ENCODE measurements at regions not wholly inside any gene's neighbourhood (a gene's known extent, or its start where the extent isn't known, plus 50 kb on each side); places are given as distances from the start of the nearest gene placed in this dataset.
"Not testable (repeated sequence)": the region's sequence is repeated elsewhere in the genome, so short reads cannot be mapped to it uniquely, and the experiment has no call there.

DNA sequence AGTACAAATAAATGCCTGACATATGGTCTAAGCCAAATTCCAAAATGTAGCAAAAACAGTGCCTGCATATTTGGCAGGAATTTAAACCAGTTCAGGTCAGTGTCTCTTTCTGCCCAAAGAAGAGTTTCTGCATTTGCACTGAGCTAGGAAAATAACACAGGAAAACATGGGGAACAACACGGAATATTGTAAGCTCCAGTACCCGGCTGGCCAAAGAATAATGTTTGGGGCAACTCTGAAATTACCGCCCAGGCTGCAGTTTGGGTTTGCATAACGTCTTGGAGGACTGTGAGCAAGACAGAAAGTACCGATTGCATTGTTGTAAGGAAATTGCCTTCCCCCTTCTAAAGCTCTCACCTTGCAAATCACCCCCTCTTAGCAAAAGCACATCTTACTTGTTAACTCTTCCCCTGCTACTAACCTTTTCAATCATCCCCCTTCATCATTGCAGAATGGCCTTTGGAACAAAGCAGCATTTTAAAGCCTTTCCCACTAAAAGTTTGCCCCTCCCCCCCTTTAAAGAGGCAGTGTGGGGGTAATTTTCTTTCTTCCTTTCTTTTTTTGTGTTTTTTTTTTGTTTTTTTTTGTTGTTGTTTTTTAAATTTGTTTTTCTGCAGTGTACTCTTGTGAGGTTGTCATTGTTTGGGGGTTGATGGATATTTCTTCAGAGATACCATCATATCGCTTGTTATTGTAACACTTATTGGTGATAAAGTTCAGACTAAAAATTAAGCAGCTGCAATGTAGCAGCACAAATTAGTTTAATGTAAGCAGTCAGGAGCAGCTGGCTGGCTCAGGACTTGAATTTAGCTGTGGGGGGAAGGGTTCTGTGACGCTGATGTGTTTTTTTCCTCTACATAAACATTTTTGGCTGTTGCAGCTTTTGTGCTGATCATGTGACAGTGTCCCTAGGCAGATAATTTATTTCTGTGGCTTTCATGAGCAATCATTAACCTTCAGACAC, 100.0 kb upstream of the CITED2 start:
- DNase-seq (ENCODE audit: low read depth): peak; percentile 29

DNA sequence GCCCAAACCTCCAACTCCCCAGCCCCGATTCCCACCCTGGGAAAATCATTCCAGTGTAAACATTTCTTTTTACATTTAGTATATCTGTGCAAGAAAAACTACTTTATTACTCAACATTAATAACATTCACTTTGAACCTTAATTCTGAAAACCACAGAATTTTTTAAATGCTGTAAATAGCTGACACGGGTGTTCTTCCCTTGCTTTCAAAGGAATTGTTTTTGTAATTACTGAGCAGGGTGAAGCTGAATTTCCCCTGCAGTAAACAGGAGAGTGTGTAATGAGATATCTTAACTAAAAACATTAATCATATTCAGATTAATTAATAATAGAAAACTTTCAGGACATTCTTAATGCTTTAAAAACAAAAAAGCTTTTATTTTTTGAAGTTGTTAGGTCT, 99.3 kb upstream of the CITED2 start:
- DNase-seq (ENCODE audit: low read depth): peak; percentile 24

DNA sequence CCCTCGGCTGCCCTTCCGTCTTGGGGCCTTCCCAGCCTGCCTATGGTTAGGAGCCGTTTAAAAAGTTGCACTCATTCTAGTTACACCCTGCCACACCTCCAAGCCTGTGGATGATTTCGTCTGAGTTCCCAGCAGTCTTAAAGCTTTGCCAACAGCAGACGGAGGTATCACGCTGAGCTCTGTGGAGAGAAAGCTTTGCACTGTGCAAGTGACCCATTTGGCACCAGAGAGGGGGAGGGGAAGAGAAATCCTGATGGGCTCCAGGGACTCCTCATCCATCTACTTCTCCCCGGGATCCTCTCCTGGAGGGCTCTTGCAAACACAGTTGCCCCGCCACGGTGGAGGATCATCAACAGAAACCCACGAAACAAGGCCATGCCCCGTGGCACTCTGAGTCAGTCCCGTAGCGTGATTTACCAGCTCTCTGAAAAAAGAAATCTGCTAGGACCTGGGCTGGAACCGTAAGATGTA, 98.8 kb upstream of the CITED2 start:
- peak; percentile 39 for DNase-seq (ENCODE audit: low read depth)

DNA sequence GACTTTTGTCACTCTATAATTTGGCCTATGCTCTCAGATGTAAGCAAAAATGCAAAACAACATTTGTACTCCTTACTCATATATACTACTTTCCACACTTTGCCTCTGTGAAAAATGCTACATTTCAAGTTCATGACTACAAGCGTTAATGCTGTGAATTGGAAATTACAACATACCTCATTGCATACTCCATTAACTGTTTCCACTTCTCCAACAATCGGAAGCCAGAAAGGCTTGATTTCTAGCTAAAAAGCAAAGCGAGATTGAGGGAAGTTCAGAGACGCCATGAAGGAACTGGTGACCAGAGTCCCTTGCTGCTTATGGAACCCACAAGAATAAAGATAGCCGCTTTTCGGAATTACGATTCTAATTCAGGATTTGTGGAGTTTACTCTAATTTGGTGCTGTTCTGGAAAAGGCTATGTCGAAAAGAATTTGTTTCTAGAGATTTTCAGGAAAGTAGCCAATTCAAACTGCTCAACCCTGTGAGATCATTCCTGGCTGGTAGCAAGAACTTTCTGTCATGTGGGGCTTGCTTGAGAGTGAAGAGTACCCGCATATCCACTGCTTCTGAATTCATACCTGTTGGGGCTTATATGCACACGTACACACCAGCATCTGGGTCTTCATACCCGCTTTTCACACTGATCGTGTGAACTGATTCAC, 98.0 kb upstream of the CITED2 start:
- peak; percentile 46 for DNase-seq (ENCODE audit: low read depth)

DNA sequence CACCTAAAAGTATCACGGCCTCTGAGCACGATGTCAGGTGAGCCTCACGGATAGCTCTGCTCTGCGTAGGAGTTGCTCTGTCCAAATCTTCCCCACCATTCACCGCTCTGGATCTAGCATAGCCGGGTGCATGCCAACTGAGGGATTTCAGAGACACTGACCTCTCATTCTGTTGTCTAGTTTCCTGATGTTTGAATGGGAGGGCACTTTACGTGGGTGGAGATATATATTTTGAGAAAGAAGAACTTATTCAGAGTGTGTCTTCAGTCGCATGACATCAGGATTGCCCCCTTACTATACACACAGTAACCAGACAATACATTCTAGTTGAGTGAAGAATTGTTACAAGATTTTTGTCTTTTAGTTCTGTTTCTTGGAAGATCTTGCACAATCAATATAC, 96.5 kb upstream of the CITED2 start:
- DNase-seq (ENCODE audit: low read depth): no peak

DNA sequence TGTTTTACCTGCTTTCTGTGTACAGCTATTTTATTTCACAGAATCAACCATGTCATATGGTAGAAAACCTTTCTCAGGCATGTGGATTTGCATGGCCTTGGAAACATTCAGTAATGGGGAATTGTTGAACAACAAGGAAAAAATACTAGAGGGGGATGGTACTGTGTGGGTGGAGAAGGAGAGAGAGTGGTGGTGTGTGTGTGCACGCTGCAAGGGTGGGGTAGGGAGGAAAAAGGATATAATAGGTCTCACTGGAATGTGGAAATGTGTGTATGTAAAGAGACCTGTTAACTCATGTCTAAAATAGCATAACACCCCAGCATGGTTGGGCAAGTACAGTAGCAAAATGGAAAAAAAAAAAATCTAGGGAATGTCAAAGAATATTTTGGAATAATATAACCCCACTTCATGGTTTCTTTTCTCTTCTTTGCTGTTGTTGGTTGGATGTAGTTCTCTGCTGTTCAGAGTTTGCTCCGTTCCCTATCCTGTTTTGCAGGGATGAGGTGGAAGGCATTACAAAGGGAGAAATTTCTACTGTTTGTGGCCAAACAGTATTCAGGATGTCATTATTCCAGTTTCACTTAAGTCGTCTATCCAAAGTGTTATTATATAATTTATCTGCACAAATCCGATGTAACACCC, 93.9 kb upstream of the CITED2 start:
- DNase-seq (ENCODE audit: low read depth): no peak

DNA sequence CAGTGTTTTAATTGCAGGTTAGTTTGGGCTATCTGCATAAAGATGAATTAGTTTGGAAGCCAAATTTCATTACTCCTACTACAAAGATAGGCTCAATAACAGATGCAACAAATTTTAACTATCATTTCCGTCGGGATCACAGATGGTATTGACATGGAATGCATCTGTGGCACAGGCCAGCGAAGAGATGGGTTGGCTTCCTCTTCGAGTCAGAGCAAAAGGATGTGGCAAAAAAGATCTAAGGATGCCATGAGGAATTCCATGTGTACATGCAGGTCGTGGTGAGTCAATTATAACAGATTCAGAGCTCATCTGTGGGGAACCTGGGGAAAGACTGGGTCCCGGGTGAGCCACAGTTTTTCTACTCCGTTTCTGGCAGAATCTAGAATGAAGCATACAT, 83.0 kb upstream of the CITED2 start:
- no peak for DNase-seq (ENCODE audit: low read depth)

DNA sequence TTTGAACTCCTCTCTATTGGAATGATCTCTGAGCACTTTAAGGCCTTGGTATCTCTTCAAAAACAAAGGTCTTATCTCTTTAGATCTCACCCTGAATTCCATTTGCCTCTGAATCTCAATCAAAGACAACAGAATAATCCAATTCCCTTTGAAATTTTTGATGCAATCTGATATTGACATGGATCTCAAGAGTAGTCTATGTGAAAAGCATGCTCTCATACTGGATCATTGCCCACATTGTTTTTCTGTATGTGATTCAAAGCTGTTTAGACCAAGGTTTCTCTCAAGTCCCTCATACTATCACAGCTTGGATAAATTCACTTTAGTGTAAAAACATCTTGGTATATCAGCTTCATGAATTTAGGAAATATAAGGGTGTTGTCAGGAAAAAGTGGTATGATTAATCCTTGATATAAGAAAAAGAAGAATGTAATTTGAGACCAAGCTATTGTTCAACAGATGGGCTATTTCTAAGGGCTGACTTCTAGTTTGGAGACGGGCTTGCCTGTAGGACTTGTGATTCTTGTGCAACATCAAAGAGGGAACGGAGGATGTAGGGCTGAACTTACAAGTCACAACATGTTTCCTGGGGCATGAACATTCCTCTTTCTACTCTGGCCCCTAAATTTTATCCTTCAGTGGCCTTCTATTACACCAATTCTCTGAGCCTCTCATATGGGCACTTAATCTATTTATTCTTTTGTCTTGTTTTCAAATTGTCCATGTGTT, 77.9 kb upstream of the CITED2 start:
- peak; percentile 93 for DNase-seq (ENCODE audit: low read depth)

DNA sequence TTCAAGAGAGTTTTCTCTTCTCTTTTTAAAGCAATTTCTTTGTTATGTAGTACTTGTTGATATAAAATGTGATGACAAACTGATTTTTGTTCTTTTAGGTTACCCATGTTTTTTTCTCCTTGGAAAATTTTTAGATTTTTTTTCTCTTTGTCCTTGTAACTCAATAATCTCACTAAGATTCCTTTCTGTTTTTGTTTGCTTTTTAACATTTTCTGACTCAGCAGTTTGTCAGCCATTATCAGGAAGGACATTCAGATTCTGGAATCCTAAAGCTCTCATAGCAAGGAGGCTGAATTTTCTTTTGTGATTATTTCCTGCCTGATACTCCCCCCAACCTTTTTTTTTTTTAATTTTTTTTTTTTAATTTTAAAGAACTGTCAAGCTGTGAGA, 75.2 kb upstream of the CITED2 start:
- DNase-seq (ENCODE audit: low read depth): peak; percentile 66

DNA sequence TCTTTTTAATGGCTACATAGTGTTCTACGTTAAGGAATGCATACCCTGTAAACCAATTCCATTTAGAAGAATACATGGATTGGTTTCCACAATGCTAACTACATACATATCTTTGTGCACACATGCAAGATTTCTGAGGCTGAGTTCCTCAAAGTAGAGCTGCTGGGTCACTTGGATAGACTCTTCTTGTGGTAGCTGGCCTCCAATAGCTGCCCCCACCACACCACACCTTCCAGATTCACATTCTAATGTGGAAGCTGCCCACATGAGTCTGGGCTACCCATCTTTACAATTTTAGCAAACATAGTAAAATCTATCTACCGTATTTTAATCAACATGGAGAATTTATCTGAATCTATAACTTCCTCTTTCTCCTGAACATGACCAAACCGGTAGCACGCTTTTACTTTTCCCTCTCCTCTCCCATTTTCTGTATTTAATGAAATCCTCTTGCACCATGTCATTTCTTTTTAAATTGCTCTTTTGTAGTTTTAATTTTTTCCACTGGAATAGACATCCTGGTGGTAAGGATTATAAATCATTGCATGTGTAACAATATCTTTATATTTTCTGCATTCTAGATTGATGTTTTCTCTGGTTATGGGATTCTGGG, 74.7 kb upstream of the CITED2 start:
- DNase-seq (ENCODE audit: low read depth): no peak

DNA sequence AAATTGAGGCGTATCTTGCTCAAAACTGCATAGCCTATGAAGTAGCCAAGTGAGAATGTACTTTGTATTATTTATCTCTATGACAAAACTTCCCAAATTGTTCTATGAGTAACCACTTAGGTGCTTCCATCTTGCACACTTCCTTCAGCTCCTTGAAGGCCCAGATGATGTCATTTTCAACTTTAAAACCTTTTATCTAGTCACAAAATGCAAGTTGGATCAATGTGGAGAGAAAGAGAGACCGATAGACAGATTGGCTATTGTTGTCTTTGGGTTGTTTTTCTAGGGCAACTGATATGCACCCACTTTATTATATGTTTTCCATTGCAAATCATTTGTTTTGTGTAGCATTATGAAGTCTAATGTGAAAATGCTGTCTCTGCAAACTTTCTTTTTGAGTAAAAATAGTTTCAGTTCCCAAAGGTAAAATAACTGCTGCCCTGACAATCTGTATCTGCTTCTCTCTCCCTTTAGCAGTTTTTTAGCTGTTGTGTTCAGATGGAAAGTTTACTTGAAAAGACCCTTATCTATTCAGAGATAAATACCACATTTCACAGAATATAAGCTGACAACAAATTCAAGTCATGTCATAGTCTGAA, 73.7 kb upstream of the CITED2 start:
- DNase-seq (ENCODE audit: low read depth): peak; percentile 53

DNA sequence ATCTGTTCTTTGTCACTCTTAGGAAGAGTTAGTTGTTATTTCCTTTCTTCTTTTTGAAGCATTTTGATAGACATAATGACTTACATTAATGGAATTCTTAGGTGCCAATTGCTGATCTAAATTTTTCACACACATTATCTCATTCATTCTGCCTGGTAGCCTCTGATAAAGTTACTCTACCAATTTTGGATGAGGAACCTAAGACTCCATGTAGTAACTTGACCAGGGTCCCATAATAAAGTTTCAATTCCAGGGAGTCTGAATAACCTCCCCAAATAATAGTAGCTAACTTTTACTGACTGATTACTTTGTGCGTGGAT, 73.2 kb upstream of the CITED2 start:
- no peak for DNase-seq (ENCODE audit: low read depth)

DNA sequence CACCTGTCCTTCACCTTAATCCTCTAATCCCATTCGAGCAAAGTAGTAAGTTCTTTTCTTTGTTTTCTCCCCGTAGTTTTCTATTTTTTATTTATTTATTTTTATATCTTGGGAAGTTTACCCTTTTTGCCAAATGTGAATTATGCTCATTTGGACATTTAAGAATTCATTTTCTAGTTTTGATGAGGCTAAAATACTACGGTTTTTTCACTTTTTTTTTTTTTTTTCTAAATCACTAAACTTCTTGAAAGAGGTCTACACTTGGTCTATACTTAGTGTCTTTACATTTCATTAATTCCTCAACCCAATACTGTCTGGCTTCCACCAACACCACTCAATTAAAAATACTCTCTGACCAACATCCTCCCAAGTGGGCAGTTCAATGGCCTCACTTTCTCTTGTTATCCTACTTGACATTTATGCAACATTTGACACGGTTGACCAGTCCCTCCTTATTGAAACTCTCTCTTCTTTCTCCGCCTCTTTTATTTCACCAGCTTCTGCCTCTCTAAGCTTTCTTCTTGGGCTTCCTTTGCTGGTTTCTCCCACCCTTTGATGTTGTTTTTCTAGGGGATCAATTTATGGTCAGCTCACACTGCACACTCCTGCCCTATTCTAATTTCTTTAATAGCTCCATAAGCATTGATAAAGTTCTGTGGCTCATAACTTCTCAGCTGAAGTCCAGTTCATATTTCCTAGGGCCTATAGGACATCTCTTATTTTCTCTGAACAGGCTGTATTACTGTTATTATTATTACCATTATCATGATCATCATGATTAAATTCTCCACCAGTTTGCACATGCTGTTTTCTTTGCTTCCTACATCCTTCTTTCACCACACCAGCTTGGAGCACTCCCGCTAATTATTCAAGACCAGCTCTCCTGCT, 72.6 kb upstream of the CITED2 start:
- no peak for DNase-seq (ENCODE audit: low read depth)

DNA sequence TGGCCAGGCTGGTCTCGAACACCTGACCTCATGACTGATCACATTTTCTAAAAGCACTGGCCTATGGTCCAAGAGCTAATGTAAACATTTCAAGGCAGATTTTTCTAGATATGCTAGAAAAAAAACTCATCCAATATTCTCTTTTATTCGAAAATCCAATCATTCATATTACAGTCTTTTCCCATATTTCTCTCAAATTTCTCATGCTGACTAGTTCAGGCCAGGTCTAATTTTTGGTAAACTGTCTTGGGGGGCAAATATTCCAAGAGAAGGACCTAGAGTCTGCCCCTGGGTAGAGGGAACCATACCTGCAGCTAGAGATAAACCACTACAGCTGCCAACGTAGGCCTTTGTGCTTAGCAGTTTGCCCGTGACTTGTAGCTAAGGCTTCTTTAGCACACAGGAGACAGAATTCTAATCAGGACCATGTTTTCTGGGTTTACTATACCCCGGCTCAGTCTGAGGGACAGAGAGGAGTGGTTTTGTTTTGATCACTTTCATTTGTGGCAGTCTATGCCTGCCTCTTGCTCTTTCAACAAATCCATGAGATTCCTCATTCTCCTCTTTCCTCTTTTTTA, 71.8 kb upstream of the CITED2 start:
- no peak for DNase-seq (ENCODE audit: low read depth)

DNA sequence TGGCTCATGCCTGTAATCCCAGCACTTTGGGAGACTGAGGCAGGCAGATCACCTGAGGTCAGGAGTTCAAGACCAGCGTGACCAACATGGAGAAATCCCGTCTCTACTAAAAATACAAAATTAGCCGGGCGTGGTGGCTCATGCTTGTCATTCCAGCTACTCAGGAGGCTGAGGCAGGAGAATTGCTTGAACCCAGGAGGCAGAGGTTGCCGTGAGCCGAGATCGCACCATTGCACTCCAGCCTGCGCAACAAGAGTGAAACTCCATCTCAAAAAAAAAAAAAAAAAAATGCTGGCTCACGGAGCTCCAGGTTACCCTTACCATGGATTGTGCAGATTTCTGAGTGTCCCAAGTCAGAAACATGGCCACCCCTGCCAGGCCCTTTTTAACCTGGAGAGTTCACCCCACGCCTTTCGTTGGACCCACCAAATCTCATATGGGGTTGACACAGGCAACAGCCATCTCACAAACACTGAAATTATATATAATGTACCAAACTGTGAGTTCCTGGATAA, 69.9 kb upstream of the CITED2 start:
- not testable (repeated sequence) for DNase-seq (ENCODE audit: low read depth)

DNA sequence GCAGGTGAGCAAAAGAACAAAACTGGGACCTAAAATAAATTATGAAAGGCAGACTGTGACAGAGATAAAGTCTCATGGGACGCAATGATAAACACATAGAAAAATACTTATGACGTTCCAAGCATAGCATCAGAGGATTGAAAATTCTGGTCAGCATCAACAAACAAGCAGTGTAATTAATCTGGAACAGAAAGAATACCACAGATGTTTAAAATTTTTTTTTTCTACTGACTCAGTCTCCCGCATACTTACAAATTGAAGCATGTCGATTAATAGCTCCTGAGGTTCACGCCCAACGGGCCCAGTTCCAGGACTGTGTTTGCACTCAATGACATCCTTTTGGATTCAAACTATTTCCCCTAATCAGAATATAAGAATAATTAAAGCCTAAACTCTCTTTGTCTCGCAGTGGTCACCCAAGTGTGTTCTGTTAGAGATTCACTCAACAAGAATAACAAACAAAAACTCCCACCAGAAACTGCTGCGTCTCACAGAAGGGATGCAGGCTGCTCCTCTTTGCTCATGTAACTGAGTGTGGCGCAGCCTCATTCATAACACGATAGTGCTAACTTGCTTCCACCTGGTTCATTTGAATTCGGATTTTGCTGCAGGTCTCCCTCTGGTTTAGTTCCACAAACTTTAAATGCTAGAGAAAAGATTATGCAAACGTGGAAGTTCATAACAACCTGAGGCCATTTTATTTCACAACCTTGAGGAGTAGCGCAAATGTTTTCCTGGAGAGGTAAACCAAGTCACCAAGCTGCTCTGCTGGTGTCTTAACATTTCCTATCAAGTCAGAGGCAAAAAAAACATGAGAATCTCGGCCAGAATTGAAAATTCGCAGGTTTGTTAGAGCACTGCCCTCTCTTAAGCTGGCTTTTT, 69.0 kb upstream of the CITED2 start:
- DNase-seq (ENCODE audit: low read depth): peak; percentile 47

DNA sequence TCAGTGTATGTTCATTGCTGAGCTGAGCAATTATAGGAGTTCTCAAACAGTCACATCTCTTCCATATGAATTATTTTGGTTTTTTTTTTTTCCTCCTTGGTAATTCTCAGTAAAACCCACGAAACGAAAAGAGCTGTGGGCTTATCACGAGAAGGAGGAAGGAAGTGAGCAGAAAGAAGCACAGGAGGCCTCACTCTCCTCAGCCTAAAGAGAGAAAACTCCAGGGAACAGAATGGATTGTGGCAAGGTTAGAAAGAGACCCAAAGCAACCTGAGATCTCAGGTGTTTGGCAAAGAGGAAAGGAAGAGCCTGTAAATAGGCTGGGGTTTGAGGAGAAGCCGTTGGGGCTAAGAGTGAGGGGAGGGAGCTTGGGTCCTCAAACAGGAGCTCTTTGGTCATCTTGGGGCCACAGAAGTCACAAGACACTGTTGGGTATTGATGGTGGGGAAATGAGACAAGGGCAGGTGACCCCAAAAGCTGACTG, 67.8 kb upstream of the CITED2 start:
- DNase-seq (ENCODE audit: low read depth): no peak

DNA sequence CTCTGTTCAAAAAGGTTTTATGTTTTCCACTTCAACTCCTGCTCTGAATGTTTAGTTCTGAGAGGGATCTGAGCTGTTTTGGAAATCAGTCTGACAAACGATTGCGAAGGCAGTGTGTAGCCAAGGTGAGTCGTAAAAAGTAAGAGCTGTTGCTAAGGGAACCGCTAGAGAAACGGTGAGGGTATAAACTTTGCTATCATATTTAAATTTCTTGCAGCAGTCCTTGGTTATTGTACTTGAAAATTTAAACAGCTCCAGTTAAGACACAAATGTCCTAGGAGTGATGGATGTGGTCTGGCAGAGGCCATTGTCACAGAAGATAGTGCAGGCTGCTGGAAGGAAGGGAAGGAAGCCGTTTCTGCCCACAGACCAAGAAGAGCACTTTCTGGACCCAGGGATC, 64.9 kb upstream of the CITED2 start:
- no peak for DNase-seq (ENCODE audit: low read depth)

DNA sequence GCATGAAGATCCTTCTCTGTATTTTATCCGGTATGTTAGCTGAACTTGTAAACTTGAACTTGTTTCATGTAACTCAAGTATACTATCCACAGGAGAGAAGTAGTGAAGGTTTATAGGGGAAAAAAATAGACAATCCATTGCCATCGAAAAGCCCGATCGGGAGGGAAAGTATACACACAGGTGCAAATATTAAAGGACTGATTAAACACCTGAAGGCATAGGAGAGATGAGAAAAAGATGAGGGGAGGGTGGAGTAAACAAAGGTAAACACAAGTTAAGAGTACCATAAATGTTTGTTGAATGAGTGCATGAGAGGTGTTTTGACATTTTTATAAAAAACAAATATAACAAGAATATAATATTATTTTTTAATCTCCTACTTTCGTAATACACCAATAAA, 64.3 kb upstream of the CITED2 start:
- DNase-seq (ENCODE audit: low read depth): no peak
